NOMO-1 treated with DMSO at 0.1 percent for 48 hours (cell line): ENCODE measurements at regions not wholly inside any gene's neighbourhood (a gene's known extent, or its start where the extent isn't known, plus 50 kb on each side); places are given as distances from the start of the nearest gene placed in this dataset.

Source experiments
- DNase-seq: peaks from one replicate; lab custom pipeline; 2025; ENCODE audit not compliant: unreplicated experiment; lab: John Stamatoyannopoulos, UW

DNA sequence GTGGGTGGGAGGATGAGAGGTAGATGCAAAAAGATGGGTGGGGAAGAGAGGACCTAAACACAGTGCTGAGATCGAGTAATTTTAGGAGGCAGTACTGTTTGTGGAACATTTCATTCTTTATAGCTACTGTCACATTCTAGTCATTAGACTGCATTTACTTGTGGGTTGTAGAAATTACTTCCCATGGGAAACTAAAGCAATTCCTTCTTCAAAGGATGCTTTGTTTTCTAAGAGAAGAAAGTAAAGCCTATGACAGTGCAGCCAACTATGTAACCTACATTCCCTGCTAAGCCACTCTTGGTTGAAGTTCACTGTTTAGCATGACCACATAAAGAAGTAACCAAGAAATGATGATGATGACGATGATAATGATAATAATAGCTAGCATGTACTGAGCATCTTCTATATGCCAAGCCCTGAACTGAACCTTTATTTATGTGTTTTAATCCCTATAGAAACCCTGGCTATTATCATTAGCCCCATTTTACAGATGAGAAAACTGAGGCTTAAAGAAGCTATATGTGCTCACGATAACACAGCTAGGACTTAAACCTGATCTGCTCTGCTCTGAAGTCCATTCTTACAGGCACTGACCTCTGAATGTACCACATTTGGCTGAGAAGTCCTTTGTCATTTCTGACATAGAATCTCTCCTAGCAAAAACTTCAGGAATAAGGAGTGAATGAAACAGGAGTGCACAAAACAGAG, 114.5 kb upstream of the KIT start:
- no peak for DNase-seq

DNA sequence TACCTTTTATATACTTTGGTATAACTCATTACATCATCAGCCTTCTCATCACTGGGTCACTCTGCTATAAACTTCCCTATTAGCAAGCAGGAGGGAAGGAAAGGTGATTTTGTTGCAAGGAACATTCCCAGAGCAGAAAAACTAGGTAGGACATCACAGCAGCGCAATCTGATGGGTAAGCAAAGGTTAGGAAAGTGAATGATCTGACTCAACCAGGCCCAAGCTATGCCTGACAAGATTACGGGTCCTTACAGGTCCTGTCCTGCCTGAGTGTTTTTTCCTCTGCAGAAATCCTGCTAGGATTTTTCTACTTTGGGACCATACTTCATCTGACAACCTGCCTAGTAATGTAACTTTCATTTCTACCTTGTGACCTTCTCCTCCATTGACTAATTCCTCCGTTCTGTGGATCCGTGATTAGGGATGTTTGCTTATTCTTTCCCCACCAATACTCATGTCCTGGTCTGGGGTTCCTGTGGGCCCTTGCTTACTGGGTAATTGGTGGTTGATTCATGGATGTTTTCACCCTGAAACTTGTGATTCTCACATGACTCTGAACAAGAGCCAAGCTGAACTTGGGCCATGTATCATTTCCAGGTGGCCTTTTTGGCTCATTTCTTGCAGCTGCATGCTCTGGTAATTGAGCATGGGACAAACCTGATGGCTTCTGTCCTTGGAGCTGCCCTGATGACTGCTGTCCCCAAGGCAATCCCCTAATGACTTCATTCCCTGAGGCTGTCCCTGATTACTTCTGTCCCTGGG, 111.9 kb upstream of the KIT start:
- DNase-seq = no peak

DNA sequence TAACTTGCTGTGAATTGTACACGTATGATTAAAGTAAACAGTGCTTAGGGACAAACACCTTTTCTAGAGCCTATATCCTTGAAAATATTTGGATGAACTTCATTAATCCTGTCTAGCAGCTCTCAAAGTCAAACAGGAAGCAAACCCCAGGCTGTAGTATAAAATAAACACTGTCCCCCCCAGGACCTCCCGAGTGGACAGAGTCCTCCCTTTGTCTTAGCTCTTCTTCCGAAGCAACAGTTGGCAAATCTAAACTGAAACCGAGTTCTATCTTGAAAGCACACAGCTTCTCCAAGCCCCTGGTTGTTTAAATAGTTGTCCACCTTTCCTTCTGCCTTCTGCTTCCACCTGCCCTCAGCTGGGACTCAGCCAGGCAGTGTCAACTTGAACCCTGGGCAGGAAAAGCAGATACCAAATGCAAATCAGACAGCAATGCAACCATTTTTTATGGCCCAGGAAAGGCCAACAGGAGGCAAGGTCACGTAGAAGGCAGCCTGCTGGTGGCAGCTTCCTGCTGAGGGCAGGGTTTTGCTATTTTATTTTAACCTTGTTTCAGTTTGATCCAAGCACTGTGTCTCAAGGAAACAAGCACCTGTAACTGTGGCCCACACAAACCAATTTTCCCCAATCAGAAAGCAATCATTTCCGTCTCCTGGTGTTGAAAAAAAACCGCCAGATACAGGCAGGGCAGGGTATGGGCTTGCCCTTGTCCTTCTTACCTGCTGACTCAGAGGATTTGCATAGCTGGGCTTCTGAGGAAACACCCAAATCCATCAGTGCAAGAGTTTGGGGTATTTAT, 110.3 kb upstream of the KIT start:
- no peak for DNase-seq

DNA sequence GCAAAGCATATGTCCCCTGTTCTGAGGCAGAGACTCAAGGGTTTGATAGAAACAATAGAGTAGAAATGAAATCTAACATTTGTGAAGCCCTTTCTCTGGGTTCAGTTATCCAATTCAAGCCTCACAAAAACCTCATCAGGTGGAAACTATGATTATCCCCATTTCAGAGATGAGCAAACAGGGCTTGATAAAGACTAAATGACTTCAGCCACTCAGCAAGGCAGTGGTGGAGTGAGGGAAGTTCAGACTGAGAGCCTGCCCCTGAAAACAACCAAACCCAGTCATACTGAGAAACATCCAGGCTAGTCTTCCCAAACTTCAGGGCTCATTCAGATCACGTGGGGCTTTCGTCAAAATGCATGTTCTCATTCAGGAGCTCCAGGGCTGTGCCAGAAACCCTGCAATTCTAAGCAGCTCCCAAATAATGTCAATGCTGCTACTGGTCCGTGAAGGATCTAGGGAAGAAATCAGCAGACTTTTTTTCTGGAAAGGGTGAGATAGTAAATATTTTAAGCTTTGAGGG, 109.6 kb upstream of the KIT start:
- DNase-seq = no peak

DNA sequence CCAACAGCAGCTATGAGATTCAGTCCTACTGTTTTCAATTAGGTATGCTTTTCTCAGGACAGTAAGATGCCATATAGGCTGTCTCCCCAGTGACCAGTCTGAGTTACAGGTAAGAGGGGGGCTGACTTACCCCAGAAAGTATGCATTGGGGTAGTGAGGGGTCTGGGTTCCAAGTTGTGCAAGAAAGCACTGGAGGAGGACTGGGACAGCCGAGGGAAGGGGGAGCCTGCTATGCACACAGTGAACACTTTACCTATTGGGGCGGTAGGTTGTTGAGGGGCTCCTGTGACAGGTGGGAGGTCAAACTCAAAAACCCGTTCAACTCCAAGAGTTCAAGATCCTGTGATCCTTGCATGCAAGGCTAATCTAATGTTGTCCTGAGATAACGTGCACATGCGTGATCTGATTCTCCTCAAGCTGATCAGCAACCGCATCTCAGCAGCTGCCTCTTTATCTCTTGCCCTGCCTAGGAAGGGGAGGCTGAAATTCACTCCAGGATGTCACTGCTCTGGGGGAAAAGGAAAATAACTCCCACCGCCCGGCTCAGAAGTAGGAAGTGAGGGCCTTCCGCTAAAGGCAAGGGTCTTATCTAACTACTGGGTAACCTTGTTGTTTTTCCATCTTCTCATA, 108.8 kb upstream of the KIT start:
- no peak for DNase-seq

DNA sequence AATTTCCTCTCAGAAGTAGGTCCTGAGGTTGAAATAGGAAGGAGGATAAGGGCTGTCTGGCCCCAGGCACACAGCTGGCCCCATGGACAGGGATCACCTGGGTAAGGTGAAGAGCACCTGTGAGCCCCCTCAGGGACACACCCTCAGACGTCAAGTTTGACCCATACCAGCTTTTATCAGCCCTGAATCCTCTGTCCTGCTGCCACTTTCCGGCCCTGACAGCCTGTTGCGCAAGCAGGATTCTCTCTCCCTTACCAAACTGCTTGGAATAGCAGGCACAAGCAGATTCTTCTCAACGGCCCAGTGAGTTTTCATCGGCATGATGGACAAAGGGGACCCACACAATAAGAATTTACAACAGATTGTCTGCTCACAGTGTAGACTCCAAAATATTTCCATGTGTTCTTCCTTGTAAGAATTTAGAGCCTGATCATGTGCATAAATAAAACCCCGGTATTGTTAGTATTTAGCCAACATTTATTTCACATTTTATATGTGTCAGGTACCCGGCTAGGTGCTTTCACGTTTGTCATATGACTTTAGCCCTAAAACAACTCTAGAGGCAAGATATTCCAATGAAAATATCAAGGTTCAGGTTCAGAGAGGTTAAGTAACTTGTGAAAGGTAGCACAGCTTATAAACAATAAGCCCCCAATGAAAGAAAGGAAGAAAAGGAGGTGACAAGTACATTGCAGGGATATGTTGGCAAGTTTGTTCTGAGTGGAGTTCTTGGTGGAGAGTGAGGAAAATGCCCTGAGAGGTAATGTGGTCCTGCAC, 107.2 kb upstream of the KIT start:
- no peak for DNase-seq

DNA sequence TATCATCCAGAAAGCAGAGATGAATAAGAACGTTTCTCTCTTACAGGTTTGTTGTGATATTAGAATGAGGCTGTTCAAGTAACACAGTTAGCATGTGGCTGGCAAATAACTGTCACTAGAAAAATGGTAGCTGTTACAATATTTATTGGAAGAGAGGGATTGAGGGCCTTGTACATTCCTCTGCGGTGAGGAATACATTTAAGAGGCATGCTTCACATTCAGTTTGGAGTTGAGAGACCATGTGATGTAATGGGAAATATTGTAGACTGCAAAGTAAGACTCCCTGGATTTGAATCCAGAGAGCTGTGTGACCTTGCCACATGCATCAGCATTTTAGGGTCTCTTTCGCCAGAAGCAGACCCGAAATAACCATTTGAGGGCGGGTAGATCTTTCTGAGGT, 104.8 kb upstream of the KIT start:
- no peak for DNase-seq

DNA sequence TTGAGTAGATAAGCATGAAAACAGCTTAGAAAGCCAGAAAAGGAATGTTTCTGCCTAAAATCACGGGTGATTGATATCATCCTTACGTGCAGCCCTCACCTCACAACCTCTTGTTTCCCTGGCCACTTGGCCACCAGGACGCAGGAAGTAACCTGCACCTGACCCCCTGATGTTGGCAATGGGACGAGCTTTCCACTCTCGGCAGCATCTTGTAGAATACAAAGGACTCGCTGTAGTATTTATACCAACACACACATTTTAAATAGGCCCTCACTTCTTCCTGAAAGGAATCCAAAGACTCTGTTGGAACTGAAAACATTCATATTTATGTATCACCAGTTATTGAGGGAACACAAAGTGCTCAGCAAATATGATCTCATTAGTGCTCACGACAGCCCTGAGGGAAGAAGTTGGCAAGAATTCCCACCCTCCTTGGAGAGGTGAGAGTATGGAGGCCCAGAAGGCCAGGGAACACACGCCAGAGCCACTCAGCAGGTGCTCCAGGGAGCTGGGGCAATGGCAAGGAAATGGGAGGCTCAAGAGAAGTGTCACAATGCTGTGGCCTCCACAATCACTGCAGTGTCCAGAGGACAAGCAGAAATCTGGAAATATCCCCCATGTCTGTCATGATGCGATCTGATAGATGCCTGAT, 103.3 kb upstream of the KIT start:
- DNase-seq = no peak

DNA sequence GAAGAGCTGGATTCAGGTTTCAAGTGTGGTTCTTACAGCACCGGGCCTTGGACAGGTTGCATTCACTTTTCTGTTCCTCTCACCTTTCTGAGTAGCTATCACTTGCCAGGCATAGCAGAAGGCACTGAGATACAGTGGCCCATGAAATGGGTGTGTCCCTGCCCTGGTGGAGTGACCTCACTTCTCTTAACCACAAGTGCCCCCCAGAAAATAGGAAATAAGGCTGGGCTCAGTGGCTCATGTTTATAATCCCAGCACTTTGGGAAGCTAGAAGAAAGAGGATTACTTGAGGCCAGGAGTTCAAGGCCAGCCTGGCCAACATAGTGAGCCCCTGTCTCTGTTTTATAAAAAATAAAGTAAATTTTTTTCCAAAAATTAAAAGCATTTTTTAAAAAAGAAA, 101.7 kb upstream of the KIT start:
- DNase-seq = no peak

DNA sequence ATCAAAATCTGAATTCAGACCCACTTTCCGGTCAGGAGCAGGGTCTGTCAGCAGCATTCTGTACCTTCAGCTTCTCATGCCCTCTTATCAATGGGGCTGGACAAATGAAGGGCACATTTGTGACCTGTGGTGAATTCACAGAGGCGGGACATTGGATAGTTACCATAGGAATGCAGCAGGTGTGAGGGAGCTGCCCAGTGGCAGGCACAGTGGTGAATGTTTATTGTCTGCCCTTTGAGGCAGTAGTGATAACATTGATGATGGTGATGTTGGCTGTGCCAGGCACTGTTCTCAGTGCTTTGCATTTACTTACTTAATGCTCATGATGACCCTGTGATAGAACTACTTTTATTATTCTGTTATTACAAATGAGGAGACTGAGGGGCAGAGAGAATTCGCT, 101.2 kb upstream of the KIT start:
- no peak for DNase-seq

DNA sequence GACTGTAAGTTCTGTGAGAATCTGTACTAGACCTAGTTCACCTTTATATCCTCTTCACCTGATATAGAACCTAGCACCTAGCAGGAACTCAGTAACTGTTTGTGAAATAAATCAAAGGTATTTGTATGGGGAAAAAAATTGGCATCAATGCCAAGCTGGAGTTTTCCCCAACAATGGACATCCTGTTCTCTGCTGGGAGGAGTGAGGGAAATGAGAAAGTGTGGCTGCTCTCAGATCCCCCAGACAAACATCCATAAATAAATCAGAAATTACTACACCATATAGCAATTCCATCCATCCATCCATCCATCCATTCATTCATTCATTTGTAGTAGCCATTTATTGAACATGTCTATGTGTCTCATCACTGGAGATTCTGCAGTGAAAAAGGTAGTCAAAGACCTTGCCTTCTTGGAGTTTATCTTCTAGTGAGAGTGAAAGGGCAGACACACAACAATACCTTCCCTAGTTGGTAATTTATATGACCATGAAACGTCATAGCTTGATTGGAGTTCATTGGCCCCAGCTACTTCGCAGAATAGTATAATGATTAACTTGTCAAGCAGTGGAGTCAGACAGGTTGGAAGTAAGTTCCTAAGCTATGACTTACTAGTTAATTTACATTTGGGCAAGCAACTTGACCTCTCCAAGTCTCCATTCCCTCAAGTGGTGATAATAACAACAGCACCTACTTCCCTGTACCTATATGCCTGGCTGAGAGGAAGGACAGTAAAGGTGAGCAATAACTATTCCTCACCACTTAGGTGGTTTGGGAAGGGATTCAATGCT, 98.7 kb upstream of the KIT start:
- DNase-seq = no peak

DNA sequence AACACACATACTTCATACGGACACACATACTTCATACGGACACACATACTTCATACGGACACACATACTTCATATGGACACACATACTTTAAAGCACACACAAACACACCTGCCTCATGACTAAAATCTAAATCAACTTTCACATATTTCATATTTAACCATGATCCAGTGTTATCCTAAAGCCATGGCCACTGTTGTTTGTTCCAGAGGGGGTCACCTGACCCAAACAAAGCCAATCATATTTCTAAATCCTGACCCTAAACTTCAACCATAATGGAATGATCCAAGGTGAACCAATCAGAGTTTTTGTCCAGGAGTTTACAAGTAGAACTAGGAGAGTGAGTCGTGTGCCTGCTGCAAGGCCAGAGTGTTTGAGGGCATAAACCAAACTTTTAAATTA, 97.2 kb upstream of the KIT start:
- no peak for DNase-seq

DNA sequence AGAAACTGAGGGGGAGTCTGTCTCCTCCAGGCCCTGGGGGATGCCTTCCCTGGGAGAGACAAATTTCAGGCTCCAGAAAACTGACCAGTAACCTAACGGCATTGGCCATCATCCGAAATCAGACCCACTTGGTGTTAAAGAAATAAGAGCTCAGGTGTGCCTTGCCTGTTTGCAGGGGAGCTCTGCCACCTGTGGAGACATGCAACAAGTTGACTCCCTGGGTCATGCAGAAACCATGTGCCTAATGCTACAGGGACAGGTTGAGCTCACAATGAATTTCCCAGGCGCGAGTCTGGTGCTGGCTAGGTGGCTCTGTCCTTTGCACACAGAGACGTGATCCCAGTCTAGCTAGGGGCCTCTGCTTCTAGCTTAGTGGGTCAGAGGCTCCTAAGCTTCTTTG, 95.8 kb upstream of the KIT start:
- no peak for DNase-seq

DNA sequence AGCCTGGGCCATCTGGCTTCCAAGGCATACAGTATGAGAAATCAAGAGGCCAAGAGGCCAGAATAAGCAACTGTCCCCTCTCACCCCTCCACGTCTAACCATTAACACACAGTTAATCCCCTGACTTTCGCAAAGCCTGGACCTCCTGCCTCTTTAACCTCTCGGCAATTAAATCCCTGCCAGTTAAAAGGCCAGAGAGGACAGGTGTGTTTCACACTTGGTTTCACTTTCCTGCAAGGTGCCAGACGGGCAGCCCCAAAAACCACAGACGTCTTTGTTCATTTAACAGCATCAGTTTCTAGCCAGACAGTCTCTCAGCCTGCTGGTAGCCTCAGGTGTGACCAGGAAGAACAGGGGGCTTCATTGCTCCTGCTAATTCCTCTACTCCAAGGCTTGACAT, 91.1 kb upstream of the KIT start:
- DNase-seq = no peak

DNA sequence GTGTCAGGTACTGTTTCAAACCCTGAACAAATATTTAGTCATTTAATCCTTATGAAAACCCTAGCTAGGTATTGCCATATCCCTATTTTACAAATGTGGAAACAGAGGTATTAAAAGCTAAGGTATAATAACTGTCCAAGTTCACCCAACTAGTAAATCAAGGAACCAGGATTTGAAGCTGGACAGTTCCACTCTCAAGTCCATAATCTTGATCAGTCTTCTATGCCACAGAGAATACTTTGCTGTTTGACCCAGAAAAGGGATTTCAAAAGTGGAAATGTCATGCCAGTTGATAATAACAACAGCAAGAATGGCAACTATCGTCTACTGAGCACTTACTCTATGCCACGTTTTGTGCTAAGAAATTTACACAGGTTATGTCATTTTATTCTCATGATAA, 90.4 kb upstream of the KIT start:
- DNase-seq = no peak

DNA sequence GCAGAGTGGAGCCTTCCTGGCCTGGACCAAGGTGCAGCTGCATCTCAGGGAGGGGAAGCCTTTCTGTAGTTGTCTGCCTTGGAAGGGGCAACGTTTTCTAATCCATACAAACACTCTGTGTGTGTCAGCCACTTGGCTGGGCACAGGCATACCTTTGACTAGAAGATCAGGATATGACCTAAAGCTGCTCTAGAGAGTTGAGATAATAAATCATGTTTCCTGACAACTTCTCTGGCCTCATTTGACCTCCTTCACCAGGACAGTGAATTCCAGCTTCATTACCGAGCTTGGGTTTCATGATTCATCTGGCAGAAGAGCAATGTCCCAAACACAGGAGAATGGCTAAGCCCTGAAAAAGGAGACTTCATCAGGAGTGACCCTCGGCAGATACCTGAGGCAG, 89.6 kb upstream of the KIT start:
- no peak for DNase-seq

DNA sequence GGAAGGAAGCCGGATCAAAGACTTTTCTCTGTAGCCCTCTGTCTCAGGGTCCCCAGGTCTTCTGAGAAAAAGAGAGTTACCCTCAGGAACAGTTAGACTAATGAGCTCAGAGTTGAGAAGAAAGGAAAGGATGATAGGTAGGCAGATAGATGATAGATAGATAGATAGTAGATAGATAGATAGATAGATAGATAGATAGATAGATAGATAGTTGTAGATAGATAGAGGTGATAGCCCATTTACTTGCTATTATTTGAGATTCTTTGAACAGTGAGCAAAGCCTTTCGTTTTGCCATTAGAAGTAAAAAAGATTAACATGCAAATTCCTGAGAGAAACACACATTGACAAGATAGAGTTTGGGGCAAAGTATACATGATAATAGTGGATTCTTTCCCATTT, 86.9 kb upstream of the KIT start:
- no peak for DNase-seq

DNA sequence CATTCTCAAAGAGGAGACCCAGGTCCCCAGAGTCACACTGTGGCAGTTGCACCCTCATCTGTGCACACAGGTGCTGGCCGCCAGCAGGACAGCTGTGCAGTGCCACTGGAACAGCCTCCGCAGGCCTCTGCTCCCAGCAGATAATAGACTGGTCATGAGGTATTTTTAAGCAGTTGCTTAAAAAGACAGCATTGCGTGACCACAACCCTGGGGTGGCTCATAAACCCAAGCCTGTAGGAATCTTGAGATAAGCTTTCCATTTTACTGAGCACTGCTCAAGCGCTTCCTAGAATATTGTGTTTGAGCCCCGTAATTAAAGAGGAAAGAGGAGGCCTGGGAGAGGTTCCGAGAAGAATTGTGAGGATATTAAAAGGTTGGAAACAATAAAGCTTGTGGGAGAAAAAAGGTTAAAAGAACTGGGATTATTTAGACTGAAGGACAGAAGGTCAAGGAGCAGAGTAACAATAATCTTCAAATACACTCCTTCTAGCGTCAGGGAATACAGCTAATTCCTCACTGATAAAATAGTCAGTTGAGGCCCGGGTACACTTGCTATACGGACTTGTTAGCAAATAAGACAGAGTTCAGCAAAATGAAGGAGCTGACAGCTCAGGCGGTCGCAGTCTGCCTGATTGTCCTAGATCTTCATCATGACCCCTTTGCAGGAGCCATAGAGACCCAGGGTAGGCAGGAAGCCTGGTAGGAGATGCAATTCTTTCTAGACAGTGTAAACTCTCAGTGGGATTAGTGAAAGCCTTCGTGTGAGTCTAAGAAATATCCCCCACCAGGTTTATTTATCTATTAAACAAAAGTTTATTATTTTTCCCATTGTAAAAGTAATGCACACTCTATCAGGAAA, 86.2 kb upstream of the KIT start:
- DNase-seq = no peak
